Left colon (tissue), 2 donors: ENCODE measurements at regions not wholly inside any gene's neighbourhood (a gene's known extent, or its start where the extent isn't known, plus 50 kb on each side); places are given as distances from the start of the nearest gene placed in this dataset.
A peak's percentile ranks its signal among the peaks of the same experiment; 100 is the strongest.

Source experiments
- ATAC-seq: fragments of 200-7000 bp; cut with Tn5 transposase; one replicate; pipeline ENCODE4 v1.9.1; 2020; ENCODE audit warnings: mild to moderate bottlenecking, moderate library complexity
- DNase-seq, 2 donors: peaks; one replicate each; pipeline ENCODE4 v3.0.0-alpha.2; 2020
- intact Hi-C, 2 donors: fragments of 100-400 bp; cut with DNase I in 1 of 2; cut with micrococcal nuclease in 1 of 2; formaldehyde crosslinking; loops; one replicate each; pipeline versions ENCODE4 v1.11.2 to v1.14.0; 2022; cut with DNase I, micrococcal nuclease
- donor health status: DM: no; HTN: no; CAD: no.
- donor health status: DM: yes; HTN: yes; CAD: no.

DNA sequence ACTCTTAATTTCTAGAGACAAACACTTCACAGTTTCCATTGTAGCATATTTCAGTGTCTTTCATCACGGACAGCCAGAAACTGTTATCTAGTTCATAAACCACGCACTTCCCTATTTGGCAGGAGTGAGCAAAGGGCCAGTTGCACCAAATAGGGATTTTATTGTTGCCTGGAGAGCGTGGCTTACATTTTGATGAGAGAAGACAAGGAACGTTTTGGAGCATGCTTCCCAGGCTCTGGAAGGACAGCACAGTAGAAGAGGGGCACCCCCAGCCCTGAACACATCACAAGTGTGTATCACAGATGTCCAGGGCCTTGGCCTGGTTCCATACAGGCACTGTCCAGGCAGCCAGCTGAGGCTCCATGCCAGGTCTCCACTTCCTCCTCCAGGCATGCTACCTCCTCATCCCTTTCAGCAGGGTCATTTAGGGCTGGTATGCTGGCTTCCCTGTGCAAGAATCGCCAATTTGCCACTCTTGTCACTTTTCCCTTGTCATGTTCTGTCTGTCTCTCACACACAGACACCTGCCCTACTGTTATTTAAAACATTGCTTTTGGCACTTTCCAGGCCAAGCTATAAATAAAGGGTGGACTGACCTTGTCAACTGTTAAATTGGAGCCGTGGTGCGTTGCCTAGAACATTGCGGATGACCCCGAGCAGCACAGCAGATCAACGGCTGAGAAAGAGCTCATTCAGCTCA is 235.0 kb upstream of the GMDS start:
- DNase-seq, result no peak
- intact Hi-C loops, result no loop called here
- no peak for ATAC-seq

DNA sequence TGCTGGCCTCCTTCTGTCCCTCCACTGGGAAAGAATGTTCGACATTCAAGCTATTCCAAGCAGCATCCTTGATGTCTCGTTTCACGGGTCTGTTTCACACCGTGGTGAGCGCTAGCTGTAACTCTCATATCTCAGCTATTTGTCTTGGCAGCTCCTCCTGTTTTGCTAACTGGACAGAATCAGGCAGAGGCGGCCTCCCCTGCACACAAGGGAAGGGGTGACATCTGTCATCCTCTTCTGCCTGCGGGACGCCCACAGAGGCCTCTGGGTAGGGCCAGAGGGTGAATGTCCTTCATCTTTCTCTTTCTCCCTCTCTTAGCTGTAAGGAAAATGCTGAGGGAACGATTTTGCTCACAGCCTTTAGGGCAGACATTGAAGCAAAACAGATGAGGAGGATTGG is 232.8 kb upstream of the GMDS start:
- no peak for ATAC-seq
- intact Hi-C loops, result no loop called here
- no peak for DNase-seq

DNA sequence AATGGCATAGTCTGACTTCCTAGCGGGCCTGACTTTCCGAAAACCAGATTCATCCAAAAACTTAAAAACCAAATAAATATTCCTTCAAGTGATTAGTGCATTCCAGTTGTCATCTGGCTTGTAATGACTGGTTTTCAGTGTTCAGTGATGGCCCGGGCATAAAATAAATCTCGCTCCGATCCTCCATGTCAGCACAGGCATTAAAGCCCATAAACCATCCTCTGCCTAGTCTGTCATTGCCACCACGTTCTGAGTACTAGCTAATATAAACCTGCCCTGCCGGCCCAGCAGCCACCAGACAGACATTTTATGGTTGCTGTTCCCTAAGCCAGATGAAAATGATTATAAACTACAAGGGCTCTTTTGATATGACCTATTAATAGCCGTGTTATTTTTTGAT is 232.3 kb upstream of the GMDS start:
- intact Hi-C loops, result no loop called here
- no peak for DNase-seq
- no peak for ATAC-seq

DNA sequence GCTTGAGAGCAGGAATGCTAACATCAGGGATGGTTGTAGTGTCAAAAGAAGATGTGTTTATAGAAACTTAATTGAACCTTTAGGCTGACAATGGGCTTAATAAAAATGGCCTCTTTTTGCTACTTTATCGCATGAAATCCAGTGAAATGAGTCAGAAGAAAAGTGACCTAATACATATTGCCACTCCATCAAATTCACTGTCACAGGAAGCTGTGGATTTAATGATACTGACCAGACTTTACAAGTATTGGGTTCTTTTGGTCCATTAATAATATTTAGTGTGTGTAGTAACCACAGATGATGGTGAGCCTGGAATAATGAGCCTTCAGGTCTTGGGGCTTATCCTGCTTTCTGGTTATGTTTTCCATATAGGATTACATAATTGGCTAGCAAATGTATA is 231.8 kb upstream of the GMDS start:
- no peak for ATAC-seq
- intact Hi-C loops, result no loop called here
- DNase-seq, result no peak

DNA sequence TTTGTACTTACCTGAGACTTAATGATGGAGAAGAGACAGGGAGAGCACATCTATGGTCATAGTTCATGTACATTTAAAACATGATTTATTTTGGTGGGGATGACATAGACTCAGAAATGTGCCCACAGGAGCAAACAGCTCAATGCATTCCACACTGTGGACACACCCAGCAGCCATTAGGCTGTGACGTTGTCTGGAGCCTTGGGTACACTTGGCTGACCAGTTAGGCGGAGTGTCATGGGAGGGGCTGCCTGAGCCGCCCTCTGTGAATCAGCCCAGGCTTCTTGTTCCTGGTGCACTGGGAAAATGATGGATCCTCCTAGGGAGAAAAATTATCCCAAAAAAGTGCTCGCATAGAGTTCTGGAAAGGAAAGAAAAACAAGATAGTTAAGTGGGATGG is 231.0 kb upstream of the GMDS start:
- intact Hi-C loops, result no loop called here
- ATAC-seq, result peak; percentile 98

DNA sequence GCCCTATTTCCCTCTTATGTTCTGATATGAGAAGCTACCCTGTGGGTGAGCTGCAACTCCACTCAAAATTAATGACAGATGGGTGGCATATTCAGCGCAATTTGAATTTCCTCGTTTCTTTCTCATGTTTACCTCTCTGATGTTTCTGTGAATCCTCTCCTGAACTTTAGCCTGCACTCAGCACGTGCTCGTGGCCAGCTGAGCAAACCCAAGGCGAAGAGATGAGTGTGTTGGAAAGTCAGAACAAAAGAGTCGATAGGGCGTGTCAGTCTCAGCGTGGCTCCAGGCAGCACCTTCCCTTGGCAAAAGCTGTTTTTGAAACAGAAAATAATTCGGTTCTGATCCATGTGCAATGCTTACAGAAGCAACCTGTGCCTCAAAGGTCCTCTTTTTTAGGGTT is 226.1 kb upstream of the GMDS start:
- intact Hi-C loops, result no loop called here
- DNase-seq, result peak in 1 of 2 donors; percentile 11
- ATAC-seq, result peak; percentile 62

More for the DNA sequence above, 231.0 kb upstream of the GMDS start:
- peak; percentile 44 to 55 for DNase-seq

DNA sequence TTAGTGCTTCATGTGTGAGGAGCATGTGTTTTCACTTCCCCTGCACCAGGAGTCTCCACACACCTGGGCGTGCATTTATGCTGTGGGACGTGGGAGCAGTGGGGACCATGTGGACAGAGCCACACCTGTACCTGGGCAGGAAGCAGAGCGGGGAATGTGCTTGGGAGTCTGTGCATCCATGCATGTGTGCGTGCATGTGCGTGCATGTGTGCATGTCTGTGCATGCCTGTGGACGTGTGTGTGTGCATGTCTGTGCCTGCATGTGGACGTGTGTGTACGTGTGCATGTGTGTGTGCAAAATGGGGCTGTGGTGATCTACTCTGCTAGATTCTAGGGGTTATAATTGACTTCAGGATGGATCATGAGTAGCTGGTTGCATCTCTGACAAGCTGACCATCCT is 224.0 kb upstream of the GMDS start:
- intact Hi-C loops, result no loop called here
- DNase-seq (no peak), ATAC-seq (no peak)

DNA sequence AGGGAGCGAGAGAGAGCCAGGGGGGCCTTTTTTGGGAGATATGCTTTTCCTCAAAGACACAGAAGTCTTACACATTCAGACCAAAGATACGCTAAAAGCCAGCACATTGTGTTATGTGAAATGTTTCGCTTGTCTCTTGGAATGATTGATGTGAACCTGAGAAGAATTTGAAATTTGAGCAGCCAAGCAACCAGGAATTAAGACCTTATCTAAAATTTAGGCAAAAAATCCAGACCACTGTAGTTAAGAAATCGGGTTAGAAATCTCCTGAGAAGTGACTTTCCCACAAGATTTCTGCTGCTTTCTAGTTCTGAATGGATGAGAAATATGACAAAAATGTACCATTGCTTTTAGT is 223.2 kb upstream of the GMDS start:
- DNase-seq (no peak), ATAC-seq (no peak)
- intact Hi-C loops, result no loop called here

DNA sequence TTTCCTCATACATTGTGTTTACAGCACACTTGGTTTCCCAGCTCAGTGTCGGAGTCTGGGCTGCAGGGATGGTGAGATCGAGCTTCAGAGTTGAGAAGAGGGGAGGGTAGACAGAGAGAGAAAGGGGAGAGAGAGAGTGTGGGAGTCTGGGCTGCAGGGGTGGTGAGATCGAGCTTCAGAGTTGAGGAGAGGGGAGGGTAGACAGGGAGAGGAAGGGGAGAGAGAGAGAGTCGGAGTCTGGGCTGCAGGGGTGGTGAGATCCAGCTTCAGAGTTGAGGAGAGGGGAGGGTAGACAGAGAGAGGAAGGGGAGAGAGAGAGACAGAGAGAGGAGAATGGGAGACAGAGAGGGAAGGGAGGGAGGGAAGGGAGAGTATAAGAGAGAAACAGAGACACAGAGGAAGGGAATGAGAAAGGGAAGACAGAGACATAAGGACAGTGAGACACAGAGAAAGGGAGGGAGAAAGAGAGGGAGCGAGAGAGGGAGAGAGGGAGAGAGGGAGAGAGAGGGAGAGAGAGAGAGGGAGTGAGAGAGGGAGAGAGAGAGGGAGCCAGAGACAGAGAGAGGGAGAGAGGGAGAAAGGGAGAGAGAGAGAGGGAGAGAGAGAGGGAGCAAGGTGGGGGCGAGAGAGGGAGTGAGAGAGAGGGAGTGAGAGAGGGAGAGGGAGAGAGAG is 222.7 kb upstream of the GMDS start:
- intact Hi-C loops, result no loop called here
- ATAC-seq (no peak), DNase-seq (no peak)

DNA sequence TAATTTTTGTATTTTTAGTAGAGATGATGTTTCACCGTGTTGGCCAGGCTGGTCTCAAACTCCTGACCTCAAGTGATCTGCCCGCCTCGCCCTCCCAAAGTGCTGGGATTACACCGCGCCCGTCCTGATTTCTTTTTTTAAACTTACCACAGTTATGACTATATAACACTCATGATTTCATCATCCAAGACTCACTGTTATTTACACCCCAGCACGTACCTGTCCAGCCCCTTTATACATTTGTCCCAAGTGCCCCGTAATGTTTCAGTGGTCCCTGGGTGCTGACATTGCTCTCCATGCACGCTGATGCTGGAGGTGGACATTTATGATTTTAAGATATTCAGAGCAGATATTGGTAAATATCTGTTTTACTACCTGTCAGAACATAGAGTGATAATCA is 219.9 kb upstream of the GMDS start:
- ATAC-seq (no peak), DNase-seq (no peak)
- intact Hi-C loops, result no loop called here

DNA sequence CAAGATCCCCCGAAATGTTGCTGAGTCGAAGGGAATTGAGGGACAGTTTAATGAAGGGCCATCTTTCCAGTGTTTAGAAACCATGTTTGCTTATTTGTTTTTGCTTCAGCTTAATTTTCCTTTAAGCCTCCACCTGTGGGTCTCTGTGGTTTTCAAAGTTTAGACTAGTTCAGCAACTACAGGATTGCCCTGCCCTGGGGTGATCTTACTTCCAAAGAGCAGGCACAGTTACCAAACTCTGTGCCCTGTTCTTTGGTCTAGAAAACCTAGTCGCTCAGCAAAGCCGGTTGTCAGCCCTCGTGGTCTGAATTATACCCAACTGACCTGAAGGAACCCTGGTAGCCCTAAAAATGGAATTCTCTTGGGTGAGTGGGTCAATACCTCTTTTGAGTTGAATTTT is 219.2 kb upstream of the GMDS start:
- intact Hi-C loops, result no loop called here
- DNase-seq (no peak), ATAC-seq (no peak)

DNA sequence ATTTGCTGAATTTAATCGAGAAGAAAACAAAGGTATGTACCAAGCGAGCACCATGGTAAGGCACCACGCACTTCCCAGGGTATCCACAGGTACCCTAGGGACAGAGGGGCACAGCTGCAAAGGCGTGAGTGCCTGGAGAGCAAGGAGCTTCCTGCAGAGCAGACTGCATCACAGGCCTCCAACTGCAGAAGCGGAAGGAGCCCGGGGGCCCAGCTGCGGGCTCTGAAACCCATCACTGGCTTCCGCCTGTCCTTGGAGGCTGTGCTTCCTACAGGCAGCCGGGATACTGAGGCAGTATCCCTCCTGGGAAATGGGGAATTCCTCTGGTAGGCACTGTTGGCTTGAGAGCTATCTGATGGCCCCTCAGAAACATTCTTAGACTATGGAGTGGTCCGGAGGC is 217.4 kb upstream of the GMDS start:
- DNase-seq (no peak), ATAC-seq (no peak)
- intact Hi-C loops, result no loop called here

DNA sequence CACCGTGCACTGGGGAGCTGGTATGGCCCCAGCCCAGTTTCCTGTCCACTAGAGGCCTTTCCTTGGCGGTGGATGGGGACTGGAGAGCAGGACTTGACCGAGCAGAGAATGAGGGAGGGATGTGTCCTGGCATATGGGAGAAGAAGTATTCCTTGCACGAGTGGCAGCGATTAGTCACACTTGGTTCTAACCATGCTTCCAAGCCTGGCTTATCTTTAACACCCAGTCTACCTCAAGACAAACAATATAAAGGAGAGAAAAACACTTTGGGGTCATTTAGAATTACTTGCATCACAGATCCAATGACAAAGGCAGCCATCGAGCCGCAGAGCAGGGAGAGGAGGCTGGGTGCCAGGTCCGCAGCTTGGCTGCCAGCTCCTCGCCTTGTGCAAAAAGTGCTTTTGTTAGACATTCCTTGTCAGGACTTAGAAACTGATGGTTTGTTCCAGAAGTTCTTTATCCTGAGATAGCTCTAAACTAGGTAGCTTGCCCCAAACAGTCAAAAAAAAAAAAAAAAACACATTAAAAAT is 214.9 kb upstream of the GMDS start:
- no peak for ATAC-seq
- intact Hi-C loops, result no loop called here
- no peak for DNase-seq

DNA sequence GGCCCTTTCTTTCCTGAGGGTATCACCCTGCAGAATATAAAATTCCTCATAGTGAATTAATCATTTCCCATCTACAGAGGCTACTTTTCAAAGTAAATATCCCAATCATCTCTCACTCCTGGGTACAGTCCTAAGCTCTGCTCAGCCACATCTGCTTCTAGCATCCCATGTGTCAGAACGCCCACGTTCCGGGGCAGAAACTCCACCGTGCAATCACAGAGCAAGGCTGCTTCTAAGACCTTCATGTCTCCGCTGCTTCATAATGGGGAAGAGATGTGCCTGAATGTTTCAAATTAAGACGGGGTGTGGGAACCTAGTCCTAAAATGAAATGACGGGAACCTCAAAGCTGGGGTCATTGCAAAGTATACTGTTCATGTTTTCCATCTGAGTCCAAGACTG is 208.8 kb upstream of the GMDS start:
- DNase-seq, result no peak
- intact Hi-C loops, result loop anchor here in 1 of 2 donors (10.0 kb wide), 1 partner anchor 859 kb away; no protein-coding TSS in a partner anchor
- ATAC-seq, result no peak

DNA sequence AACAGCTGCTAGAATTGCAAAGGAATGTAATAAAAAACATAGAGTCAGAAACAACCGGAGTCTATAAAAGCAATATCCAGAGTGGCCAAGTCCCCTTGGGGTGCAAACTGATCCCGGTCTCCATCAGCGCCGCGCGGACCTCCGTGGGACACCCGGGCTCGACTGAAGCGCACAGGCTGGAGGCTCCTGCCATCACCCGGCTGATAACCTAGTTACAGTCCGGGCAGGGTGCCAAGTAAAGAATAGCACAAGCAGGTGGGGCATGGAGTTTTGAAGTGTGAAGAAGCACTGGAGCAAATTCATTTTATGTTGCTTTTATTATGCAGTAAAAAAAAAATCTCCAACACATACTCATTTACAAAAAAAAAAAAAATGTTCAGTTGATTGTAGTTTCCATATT is 205.1 kb upstream of the GMDS start:
- ATAC-seq (peak; percentile 74), DNase-seq (peak; percentile 80 to 85)
- intact Hi-C loops, result loop anchor here in 1 of 2 donors (10.0 kb wide), 1 partner anchor 856 kb away; no protein-coding TSS in a partner anchor

DNA sequence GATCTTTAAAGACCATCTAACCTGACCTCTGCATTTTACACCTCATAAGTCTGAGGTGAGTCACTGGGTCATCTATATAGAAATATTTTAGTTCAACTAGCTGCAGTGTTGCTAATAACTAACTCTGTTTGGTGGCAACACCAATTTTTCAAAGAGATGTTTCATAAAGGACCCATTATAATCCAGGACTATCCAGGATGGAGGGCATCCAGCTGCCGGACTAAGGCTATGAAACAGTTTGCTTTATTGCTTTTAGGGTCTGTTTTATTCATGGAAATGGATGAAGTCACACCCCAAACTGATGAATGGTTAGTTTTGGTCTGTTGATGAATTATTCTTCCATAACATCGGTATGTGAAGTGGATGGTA is 204.2 kb upstream of the GMDS start:
- ATAC-seq (no peak), DNase-seq (no peak)
- intact Hi-C loops, result no loop called here

DNA sequence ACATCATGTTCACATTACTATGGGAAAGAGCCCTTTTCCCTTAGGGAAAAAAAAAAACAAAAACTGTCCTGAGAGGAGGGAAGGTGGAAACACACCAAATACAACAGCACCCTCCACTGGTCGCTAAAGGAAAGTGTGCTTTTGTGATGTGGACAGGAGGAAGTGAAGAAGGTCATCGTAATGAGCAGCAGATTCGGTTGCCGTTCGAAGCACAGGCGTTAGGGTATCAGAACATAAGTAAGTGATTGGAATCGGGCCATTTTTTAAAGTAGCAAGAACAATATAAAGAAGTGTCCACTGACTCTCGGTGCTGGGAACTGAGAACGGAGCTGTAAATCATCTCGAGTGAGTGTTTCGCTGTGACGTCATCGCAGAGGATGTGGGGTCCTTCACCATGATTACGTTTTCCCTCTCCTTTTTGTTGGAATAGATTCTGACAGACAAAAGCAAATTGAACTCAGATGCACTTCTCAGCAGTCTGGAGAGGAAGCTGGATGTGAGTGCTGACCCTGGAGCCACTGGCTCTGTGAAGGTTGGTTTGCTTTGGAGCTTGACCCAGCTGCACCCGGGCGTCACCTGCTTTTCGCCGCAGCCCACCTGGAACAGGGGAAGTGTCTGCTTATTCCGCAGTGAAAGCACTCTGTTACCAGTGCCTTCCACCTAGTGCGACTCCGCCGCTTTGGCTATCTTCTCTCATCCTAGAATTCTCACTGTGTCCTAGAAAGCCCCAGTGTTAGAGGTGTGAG is 203.6 kb upstream of the GMDS start:
- intact Hi-C loops, result no loop called here
- DNase-seq (peak; percentile 37 to 43), ATAC-seq (peak; percentile 76)

DNA sequence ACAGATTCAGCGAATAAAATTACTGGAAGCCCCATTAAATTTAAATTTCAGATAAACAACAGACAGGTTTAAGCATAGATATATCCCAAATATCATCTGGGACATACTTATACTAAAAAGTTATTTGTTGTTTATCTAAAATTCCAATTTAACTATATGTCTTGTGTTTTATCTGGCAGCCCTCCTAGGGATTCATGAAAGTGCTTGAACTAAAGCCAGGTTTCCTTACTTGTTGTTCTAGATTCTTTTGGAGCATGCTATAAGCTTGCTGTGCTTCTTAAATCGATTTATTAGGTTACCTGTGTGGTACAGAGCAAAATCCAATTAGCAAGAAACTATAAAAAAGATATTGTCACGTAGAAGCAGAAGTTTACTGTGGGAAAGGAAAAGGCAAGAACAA is 202.5 kb upstream of the GMDS start:
- intact Hi-C loops, result no loop called here
- ATAC-seq (no peak), DNase-seq (no peak)

DNA sequence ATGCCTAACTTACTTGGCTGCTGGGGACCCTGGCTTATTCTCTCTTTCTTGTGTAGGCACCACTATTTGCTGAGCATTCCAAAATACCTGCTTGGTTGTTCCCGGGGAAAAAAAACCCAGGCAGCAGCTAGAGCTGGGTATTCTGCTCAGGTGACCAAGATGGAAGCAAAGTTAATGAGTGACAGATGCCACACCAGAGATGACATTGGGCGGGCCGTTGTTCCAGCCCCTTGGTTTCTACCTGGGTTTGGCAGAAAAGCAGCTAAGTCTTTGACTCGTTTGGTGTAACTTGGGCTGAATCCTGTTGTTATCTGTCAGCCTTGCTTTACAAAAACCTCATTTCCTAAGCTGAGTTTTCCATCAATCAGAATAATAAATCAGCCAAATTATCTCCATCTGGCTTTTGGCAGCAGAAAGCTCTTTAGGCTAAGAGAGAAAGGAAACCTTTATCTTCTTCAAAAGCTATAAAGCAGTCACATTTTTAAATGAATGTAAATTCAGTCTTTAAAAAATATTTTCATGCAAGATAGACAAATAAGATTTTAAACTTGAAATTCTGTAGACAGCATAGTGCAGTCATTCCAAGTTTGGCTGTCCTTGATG is 202.0 kb upstream of the GMDS start:
- ATAC-seq (peak; percentile 82), DNase-seq (peak; percentile 33 to 51)
- intact Hi-C loops, result no loop called here
